Limb (tissue), 2 donors: ENCODE measurements at regions not wholly inside any gene's neighbourhood (a gene's known extent, or its start where the extent isn't known, plus 50 kb on each side); places are given as distances from the start of the nearest gene placed in this dataset.
"Not testable (repeated sequence)": the region's sequence is repeated elsewhere in the genome, so short reads cannot be mapped to it uniquely, and the experiment has no call there.

Experiments used
- DNase-seq, 2 donors: peaks; one replicate each; pipeline ENCODE4 v3.0.0-alpha.2; 2016; ENCODE audit errors: extremely low spot score in 2 of 2

DNA sequence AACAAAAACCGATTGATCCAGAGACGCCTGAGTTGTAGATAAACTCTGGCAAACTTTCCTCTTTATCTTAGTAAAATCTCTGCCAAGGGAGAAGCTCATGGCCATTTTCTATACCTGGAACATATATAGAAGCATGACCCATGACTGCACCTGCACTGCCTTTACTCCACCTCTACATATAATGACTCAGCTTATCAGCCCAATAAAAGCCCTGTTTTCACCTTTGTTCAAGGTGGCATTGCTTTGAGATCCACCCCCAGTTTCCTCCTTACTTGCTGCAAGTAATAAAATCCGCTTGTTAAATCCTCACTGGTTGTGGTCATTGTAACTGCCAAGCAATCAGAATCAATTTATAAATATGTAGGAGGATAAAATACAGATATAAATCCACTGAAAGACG is 1280.4 kb downstream of the NSUN3 start:
- no peak for DNase-seq

DNA sequence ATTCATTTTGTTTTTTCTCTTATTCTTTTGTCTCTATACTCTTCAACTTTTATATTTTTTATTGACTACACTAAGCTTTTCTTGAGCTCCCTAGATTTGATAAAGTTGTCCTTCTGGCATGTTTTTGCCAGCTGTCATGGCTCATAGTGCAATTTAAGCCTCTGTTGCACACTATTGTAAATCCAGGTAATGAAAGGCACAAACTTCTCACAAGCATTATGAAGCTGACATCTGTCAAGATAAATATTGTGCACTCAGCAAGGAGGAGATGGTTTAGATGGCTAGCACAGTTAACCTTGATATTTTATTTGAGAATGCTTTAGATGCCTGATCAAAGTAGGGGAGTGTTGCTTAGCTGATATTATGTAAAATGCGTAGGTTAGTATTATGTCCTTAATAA is 1280.9 kb downstream of the NSUN3 start:
- DNase-seq, result no peak

DNA sequence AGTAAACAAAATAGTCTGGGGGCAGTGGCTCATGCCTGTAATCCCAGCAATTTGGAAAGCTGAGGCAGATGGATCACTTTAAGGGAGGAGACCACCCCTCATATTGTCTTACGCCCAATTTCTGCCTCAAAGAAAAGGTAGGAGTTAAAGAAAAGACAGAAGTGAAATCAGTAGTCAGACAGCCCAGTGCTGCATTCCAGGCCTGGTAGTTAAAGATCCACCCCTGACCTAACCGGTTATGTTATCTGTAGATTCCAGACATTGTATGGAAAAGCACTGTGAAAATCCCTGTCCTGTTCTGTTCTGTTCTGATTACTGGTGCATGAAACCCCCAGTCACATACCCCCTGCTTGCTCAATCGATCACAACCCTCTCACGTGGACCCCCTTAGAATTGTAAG is 1285.1 kb downstream of the NSUN3 start:
- DNase-seq, result not testable (repeated sequence)

DNA sequence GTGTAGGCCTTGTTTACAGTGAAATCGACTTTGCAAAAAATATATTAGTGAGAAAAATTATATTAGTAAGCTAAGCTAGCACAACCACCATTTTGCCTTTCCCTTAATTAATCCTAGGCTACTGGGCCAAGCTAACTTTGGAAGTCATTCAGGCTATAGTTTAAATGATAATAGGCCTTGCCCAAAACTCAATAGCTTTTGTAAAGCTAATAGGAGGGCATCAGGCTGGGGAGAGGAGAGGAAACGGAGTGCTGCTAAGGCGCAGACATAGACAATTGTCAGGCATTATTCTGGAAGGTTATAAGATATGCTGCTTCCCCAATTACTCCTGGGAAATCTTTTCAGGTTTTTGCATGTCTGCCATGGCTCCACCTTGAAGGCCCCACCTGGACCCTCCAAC is 1286.0 kb downstream of the NSUN3 start:
- DNase-seq, result no peak

DNA sequence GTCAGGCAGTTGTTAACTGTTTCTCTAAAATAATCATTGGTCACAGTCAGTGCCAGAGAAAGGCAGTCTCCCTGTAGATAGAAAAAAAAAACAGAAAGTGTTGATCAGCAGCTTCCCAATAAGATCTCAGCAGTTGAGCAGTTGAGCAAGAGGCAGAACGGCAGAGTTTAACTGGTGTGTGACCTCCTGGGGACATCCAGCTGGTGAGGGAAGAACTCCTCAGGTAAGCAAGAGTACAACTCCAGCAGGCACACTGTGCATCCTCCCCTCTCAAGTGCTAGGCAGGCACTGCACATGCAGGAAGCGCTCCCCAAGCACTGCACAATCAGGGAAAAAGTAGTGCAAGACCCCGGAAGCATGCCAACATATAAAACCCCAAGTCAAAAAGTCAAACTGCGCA is 1287.2 kb downstream of the NSUN3 start:
- DNase-seq, result no peak

DNA sequence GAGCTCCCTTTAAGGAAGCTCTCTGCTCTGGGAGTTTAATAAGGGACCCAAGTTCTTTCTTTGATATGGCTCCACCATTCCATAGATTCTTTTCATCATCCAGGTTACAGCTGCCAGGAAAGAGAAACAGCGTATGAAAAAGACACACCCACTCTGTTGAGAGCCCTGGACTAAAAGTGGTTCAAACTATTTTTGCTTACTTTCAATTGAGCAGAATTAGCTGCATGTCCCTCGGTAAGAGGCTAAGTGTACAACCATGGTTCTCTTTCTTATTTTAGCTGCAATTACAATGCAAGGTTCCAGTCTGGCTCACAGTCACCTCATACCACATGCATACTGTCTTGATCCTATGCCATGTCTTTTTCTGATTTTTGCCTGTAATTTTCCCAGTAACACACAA is 1288.3 kb downstream of the NSUN3 start:
- no peak for DNase-seq

DNA sequence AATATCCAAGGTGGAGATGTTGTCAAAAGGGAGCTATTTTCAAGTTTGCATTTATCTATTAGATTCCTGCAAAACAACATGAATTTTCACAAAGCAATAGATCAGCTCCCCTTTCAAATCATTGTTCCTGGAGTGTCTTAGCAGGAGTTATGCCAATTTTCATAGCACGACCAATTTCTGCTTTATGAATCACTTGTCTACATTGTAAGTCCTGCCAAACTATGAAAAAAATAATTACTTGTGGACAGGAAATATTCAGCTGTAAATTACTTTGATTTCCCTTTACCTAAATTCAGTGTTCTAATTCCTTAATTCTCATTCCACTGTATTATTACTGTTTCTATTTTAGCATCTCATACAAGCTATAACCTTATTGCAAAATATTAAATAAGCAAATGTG is 1289.6 kb downstream of the NSUN3 start:
- DNase-seq, result no peak

DNA sequence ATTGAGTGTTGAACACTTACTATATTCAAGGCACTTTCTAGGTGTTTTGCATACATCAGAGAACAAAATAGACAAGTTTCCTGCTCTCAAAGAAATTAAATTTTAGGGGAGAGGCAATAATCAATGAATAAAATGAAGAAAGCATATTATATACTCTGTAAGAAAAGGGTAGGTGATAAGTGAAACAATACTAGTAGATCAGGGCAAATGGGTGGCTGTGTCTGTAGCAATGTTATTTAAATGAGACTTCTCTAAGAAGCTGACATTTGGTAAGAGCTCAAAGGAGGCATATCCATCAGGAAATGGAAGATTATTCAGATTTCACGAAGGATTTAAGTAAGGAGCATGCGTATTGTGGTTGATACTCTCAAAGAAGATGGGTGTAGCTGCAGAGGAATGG is 1291.6 kb downstream of the NSUN3 start:
- no peak for DNase-seq

DNA sequence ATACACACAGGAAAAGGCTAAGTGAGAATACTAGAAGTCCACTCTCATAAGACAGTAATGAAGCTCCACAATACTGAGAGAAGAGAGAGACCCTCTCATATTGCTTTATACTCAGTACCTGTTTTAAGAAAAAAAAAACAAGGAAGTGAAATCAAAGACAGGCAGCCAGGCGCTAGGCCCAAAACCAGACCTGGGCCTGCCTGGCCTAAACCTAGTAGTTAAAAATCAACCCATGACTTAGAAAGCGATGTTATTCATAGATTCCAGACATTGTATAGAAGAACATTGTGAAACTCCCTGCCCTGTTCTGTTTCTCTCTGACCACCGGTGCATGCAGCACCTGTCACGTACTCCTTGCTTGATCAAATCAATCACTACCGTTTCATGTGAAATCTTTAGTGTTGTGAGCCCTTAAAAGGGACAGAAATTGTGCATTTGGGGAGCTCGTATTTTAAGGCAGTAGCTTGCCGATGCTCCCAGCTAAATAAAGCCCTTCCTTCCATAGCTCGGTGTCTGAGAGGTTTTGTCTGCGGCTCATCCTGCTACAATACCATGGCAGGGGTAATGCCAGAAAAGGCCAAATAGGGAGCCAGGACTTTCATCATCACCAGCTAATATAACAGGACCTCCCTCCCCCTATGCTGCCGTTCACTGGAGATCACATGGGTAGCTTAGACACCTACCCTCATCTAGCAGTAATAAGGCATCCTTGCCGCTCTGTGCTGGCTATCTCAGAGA is 1294.1 kb downstream of the NSUN3 start:
- no peak for DNase-seq

DNA sequence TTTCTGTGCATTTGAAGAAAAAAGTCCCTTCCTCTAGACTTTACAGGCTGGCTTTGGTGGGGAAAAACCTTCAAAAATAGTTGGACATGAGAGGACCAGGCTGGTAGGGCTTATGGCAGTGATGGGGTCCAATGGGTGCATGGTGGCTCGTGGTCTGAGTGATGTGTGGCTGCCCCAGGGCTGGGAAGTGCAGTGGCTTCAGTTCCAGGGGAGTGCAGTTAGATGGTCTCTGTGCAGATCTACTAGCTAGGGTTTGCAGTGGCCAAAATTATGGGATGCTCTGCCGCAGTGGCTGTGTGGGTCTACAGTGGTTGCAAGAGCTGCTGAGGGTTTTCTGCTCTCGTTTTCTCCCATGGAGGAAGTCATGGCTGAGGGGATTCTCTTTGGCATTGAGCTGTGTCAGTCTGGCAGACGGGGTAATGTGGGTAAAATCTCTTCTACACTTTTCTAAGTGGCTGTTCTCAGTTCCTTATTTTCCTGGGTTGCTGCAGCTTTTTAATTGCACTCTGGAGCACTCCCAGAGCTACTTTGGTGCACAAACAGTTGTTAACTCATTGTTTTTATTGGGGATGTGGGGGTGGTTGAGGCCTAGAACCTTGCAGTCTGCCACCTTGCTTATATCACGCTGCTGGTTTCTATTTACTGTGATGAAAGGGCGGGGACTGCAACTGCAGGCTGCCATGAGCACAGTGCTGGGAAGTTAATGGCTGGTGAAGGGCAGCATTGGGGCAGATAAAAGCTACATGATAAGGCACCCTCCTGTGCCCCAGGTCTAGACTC is 1324.6 kb downstream of the NSUN3 start:
- DNase-seq, result no peak

DNA sequence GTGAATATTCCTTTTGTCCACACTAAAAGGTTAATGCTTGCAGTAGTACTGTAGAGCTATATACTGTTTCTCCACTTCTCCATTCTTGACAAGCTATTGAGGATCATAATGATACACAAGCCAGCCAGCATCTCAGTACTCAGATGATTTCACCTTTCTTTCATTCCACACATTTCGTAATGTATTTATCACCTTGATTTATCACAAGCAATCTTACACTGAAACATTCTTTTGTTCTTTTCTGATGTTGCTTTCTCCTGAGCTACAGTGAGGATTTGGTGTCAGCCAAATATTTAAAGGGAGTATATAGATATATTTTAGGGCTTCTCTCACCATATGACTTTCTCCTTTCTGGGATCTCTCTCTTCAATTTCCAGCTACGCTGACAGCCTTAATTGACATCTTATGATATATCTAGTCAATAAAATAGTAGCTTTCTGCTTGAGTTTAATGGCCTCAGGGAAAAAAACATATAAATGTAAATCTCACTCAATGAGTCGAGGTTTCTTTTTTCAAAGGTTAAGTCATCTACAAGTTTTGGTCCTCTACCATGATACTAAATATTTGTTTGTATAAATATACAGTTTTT is 1327.0 kb downstream of the NSUN3 start:
- no peak for DNase-seq

DNA sequence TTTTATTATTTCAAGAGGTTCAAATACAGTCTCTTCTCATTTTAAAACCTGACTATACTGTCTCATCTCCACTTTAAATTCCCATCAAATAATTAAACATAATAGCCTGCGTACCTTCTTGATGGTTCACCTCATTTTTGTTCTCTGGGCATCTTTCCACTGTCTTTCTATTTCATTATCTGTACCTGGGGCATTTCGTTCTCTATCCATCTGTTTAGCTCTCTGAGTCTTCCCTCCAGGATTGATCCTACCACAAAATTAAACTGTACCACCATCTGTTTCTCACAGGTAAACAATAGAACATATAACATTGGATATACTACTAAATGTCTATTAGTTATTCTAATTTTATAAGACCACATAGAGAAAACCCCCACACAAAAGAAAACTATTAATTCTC is 1331.4 kb downstream of the NSUN3 start:
- no peak for DNase-seq

DNA sequence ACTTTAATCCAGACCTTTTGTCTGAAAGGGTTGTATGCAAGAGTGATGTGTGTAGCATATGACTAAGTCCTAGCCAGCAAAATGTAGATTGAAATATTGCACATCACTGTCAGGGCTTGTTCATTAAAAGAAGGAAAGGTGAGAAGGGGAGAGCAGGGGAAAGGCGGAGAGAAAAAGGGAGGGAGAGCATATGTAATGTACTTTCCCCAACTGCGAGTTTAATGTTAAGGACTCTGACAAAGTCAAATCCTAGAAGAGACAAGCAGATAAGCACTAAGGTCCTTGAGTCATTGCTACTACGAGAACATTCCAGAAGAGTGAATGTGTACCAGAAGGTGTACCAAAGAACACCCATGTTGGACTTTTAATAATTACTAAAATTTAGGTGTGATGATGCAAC is 1336.7 kb downstream of the NSUN3 start:
- DNase-seq, result no peak

DNA sequence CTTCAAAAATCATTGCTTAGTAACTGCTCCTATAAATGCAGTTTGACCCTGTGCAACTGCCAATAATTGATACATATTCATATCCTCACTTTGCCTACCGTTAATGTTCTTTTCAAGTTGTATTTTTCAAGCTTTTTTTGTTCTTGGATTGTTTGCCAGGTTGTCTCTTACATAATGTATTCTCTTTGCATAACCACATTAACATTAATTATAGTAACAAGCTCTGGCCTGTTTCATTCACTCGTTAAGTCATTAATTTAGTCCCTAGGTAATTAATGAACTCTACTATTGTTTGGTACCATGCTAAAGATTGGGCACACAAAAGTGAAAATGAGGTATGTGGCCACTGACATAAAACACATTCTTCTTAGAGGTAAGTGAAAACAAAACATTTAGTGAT is 1338.8 kb downstream of the NSUN3 start:
- no peak for DNase-seq

DNA sequence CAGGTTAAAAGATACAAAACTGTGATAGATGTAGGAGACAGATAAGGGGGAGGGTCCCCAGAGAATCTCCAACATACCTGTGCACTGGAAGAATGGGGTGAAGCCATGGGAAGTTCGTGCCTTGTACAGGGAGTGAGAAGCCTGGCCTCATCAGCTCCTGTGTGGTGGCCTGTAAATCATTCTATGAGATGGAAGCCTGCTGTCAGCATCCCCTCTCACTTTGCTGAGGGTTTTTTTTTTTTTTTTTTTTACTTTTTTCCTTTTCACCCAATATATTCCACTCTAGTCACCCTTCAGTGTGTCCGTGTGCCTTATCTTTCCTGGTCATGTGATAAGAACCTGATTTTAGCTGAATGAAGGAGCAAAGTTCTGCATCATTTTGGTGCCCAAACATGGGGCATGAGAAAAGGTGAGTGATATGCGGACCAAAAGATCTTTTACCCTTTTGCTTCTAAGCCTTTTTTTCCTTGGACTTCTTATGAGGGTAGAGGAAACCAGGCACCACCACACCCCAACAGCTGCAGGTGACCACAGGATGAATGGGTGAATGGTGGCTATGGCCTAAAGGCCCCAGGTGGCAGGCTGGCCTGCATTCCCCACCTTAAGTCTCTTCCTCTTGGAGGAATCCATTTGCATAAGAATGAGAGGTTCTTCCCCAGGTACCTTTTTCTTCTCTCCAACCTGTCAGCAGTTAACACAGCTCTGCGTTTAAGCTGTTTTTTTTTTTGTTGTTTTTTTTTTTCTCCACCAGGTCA is 1345.0 kb downstream of the NSUN3 start:
- no peak for DNase-seq

DNA sequence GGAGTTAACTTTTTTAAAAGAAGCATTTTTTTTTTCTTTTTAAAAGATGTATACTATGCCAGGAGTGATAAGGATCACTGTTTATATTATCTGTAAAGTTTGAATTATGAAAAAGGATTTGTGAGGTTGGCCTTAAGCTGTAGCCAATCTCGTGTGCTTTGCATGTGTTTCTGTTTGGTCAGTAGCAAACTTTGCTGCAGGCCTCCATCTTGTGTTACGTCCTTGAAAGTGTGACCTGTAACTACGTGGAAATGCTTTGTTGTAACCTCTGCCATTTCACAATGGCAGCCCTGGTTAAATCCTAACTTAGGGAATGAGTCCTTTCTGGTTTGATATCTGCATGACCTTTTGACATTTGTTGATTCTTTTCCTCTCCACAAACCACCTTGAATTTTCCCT is 1345.6 kb downstream of the NSUN3 start:
- DNase-seq, result no peak

DNA sequence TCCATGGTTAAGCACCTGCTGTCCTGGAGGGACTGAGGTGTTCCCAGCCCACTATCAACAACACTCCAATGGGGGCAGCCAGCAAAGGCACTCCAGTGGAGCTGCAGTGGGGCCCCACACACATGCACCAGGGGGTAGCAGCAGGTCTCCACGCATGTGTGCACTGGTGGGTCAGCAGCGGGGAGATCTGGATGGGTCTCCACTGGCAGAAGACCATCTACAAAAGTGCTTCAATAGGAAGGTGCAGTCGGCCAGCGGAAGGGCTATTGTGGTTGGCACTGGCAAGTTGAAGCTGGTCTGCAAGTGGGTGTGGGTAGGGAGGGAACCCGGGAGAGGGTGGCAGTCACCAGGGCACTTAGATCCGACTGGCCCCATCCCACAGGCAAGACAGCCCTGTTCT is 1355.4 kb downstream of the NSUN3 start:
- no peak for DNase-seq

DNA sequence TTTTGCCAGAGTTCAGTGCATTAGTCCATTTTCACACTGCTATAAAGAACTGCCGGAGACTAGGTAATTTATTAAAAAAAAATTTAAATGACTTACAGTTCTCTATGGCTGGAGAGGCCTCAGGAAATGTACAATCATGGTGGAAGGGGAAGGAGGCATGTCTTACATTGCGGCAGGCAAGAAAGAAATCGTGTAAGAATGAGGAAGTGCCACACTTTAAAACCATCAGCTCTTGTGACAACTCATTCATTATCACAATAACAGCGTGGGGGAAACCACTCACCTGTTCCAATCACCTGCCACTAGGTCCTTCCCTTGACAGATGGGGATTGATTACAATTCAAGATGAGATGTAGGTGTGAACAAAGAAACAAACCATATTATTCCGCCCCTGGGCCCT is 1361.4 kb downstream of the NSUN3 start:
- DNase-seq, result no peak

DNA sequence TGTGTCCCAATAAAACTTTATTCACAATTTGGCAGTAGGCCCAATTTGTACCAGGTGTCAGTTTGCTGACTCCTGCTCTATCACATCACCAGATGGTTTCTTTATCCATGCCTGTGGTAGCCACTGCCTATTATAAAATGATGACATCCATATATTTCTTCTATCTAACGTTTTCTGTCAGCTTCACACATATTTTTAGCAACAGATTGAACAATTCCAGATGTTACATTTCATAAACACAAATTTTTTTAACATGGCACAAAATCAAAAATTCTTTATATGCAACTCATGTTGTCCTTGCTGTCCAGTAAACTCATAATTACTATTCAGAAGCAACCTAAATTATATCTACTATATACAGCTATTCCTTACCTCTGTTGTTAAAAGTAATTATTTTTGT is 1371.6 kb downstream of the NSUN3 start:
- peak in 1 of 2 donors; percentile 8 for DNase-seq

DNA sequence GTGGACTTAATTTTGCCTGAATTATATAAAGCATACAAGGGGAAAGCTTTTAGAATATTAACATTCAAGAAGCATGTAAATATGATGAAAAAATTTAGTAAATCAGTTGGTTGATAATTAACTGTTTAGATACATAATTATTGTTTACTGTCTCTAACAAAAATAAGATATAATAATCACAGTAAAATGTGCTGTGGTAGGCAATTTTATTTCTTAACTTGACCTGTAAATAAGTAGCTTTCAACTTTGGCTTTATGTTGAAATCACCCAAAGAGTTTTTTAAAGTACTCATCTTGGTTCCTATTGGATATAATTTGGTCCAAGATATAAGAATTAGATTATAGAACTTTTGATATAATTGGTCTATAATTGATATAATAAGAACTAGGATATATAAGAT is 1374.5 kb downstream of the NSUN3 start:
- DNase-seq, result no peak

DNA sequence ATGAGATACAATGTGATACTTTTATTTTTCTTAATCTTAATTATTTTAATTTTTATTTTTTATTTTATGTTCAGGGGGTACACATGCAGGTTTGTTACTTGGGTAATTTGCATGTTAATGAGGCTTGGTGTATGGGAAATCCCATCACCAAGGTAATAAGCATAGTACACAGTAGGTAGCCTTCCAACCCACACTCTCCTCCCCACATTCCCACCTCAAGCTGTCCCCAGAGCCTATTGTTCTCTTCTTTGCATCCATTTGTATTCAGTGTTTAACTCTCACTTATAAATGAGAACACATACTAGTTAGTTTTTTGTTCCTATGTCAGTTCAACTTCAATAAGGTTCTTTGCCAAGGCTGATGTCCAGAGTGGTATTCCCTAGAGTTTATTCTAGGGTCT is 1375.4 kb downstream of the NSUN3 start:
- DNase-seq, result no peak

DNA sequence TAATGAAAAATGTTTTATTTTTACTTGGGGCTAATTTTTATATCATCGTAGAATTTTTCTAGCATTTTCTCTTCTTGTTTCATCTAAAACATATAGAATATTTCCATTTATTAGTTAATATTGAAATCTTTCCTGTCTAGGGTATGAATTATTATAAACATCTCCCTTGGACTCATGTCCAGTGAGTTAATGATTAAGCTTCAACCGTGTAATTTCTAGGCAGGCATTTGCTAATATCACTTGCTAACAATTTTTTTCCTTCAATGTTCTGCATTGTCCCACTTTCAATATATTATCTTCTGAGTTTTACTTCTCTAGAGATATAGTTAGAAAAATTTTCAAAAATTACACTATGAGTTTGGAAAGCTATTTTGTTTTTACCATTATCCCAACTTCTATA is 1371.6 kb upstream of the EPHA6 start:
- DNase-seq, result no peak
